NCI-H2227 (cell line): ENCODE measurements at regions not wholly inside any gene's neighbourhood (a gene's known extent, or its start where the extent isn't known, plus 50 kb on each side); places are given as distances from the start of the nearest gene placed in this dataset.

Experiments
- DNase-seq: peaks from one replicate; lab custom pipeline; 2025; ENCODE audit not compliant: unreplicated experiment; lab: John Stamatoyannopoulos, UW

DNA sequence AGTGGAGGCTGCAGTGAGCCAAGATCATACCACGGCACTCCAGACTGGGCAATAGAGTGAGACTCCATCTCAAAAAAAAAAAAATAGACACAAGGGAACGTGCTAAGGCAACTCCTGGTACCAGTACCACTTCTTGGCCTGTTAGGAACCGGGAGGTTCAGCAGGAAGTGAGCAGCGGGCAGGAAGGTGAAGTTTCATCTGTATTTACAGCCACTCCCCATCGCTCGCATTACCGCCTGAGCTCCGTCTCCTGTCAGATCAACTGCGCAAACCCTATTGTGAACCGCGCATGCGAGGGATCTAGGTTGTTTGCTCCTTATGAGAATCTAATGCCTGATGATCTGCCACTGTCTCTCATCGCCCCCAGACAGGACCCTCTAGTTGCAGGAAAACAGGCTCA is 69.9 kb upstream of the FOXK1 start:
- no peak for DNase-seq

DNA sequence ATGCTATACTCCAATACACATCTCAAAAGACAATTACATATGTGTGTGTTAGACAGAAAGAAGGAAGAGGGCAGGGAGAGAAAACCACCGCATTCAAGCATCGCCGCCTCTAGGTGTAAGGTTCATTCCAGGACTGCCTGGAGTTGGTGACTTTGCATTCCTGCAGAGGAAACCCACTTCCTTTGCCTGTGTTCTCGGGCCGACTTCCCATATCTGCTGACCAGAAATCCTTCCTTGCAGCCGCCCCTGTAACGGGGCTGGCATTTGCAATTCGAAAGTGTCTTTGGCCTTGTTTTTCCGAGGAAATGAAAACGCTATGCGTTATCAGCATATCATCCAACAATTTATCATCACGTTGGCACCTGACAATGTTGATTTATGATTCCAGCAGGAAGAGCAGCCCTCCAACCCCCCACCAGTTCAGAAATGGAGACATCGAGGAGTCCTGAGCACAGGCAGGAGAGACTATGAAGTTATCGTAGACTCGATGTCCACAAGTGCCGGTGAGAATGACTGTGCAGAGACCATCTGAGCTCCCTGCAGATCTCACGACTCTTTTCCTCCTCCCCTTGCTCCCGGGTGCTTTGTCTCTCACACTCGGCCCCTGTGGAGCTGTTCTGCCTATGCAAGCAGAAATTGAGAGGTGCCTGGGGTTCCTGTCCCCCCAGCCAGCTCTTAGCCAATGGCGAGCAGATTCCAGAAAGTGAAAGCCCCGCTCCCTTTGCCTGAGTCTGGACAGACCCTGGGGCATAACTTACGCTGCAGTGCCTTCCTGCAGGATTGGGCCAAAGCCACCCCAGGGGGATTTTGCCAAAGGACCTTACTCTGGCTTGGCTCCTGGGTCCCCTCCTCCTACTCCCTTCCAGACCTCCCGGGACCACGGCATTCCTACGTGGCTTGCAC is 68.9 kb upstream of the FOXK1 start:
- no peak for DNase-seq

DNA sequence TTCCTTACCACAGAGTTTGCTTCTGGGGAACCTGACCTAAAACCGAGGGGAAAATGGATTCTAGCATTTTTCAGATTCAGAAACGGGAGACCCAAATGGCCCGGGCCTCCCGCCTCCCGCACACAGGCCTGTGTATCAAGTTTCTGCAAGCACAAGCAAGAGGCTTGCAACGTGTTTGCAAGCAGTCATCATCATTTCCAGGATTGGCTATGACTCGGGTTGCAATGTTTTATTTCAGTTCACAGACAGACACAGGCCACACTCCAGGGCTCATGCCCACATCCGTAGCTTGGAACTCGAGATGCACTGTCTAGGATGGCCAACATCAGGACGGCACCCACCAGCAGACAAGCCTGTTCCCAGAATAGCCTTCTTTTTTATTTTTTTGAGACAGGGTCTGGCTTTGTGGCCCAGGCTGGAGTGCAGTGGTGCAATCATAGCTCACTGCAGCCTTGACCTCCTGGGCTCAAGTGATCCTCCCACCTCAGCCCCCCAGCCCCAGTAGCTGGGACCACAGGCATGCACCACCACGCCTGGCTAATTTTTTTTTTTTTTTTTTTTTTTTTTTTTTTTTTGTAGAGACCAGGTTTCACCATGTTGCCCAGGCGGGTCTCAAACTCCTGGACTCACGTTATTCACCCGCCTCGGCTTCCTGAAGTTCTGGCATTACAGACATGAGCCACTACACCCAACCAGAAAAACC is 68.1 kb upstream of the FOXK1 start:
- DNase-seq: no peak

DNA sequence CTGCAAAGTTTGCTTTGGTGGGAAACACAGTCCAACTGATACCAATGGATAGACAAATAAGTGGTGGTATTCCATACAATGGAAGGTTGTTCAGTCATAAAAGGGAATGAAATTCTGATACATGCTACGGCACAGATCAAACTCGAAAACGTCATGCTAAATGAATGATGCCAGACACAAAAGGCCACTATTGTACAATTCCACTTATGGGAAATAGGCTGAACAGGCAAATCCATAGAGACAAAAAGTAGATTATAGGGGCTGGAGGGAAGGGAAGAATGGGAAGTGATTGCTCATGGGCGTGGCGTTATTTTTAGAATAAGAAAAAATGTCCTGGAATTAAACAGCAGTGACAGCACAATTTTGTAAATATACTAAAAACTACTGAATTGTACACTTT is 66.0 kb upstream of the FOXK1 start:
- DNase-seq: no peak

DNA sequence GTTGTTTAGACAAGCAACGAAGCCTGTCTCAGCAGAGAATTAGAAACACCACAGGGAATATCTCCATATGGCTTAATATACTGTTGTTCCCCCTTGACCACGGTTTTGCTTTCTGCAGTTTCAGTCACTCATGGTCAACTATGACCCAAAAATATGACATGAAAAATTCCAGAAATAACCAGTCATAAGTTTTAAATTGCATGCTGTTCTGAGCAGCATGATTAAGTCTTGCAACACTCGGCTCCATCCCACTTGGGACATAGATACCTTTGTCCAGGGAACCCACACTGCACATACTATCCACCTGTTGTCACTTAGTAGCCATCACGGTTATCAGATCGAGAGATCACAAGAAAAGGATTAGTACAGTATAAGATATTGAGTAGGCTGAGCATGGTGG is 60.7 kb upstream of the FOXK1 start:
- DNase-seq: no peak

DNA sequence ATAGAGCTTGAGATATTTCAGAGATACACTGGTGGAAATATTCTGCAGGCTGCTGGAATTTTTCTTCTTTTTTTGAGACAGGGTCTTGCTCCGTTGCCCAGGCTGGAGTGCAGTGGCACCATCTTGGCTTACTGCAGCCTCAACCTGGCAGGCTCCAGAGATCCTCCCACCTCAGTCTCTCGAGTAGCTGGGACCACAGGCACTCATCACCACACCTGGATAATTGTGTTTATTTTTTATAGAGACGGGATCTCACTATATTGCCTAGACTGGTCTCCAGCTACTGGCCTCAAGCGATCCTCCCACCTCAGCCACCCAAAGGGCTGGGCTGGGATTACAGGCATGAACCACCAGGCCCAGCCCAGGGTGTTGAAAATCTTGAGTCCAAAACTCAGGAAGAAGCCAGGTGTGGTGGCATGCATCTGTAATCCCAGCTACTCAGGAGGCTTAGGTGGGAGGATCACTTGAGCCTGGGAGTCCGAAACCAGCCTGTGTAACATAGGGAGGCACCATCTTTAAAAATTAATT is 55.7 kb upstream of the FOXK1 start:
- no peak for DNase-seq

DNA sequence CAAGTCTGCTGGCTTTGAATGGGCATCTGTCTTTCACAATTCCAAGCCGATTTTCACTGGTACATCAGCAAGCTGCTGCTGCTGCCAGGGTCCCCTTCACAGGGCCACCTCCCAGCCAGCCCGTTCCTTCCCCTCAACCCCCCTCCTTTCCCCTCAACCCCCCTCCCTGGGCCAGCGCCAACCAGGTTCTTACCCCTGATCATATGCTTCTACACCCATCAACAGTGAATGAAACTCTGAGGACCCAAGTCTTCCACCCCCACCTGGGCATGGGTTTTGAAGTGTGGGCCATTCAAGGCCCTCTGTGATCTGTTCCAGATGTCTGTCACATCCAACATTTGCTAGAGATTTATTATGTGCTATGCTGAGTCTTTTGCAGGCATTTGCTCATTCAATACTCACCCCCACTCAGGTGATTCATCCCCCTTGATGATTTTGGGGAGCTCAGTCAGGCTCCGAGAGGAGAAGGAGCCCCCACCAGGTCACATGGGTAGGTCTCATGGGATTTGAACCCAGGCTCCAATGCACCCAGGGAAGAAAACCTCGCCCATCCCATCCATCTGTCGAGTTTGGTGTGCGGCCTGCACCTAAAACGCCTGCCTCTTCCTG is 52.7 kb upstream of the FOXK1 start:
- DNase-seq: no peak

DNA sequence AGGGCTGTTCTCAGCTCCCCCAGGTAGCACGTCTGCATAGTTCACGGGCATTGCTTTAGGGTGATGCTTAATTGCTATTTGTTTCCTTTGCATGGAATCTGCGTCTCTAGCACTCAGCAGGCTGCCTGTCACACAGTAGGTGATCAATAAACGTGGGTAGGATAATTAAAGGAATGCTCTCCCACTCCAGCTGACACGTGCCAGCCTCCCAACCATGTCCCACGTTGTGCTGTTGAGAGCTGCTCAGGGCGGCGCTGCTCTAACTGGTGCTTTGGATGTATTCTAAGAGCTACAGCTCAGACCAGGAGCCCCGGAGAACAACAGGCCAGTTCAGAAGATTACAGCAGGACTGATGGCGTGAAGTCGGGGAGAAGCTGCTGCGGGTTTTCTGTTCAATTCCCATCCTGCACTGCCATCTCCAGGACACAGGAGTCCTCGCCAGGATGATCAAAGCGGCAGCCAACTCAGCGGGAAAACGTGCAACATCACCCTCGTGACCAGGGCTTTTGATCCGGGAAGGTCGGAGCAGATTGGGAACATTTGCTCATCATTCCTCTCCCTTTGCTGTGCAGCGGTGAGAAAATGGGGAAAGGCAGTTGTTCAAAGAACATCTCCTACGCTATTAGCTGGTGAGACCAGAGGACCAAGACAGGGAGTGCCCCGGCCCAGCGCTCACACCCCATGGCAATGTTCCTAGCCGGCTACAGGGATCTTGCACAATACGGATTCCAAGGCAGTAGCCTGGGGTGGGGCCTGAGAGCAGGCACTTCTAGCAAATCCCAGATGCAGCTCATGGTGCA is 50.5 kb upstream of the FOXK1 start:
- DNase-seq: peak; percentile 83
